Dermis blood vessel endothelial cell (primary cell): ENCODE measurements at regions not wholly inside any gene's neighbourhood (a gene's known extent, or its start where the extent isn't known, plus 50 kb on each side); places are given as distances from the start of the nearest gene placed in this dataset.
"Not testable (repeated sequence)": the region's sequence is repeated elsewhere in the genome, so short reads cannot be mapped to it uniquely, and the experiment has no call there.

Experiments
- DNase-seq: peaks from one replicate; pipeline ENCODE4 v3.0.0; 2010

- DNase-seq, result no peak
Measured at GRCh38 chr3:53401154-53401553, 53.8 kb upstream of the DCP1A start.

- no peak for DNase-seq
Measured at GRCh38 chr3:53402326-53402725, 55.0 kb upstream of the DCP1A start.

GRCh38 chr3:53411371-53411770 is 64.0 kb upstream of the DCP1A start:
- DNase-seq, result no peak

GRCh38 chr3:53412953-53413352 is 65.6 kb upstream of the DCP1A start:
- no peak for DNase-seq

GRCh38 chr3:53416530-53416929 is 69.2 kb upstream of the DCP1A start:
- DNase-seq, result no peak

- DNase-seq, result no peak
Measured at GRCh38 chr3:53420831-53421230, 73.5 kb upstream of the DCP1A start.

GRCh38 chr3:53422954-53423698 is 71.3 kb upstream of the CACNA1D start:
- no peak for DNase-seq

GRCh38 chr3:53425936-53426335 is 68.5 kb upstream of the CACNA1D start:
- no peak for DNase-seq

GRCh38 chr3:53426918-53427317 is 67.5 kb upstream of the CACNA1D start:
- DNase-seq, result peak; percentile 3

GRCh38 chr3:53436828-53437227 is 57.6 kb upstream of the CACNA1D start:
- no peak for DNase-seq

- not testable (repeated sequence) for DNase-seq
Measured at GRCh38 chr3:53442863-53443262, 51.5 kb upstream of the CACNA1D start.
